GM12874 (cell line): ENCODE measurements at regions not wholly inside any gene's neighbourhood (a gene's known extent, or its start where the extent isn't known, plus 50 kb on each side); places are given as distances from the start of the nearest gene placed in this dataset.

ENCODE experiments used
- TF ChIP-seq, protein P1 (sequence below): IDR thresholded peaks from 2 replicates; pipeline ENCODE4 v1.5.1; 2011; ENCODE audit warnings: low read depth, mild to moderate bottlenecking, control low read depth, low read length, moderate library complexity; ENCODE audit not compliant: insufficient read depth

DNA sequence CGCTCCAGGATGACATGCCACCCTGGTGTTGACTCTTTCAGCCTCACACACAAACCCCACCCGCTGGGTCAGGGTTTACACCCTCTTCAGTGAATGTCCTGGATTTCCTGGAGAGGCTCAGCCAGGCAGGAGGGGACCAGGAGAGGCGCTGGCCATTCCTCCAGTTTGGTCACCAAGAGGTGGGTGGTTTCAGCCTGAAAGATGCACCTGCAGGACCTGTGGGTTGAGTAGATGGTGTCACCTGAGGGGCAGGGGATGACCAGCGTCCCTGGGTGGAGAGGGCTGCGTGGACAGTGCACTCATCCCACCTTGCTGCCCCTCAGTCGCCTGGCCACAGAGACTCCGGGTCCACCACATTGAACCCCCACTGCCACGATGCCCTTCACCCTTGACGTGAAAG lies 179.7 kb downstream of the ASMT start:
- TF ChIP-seq, protein P1, sequence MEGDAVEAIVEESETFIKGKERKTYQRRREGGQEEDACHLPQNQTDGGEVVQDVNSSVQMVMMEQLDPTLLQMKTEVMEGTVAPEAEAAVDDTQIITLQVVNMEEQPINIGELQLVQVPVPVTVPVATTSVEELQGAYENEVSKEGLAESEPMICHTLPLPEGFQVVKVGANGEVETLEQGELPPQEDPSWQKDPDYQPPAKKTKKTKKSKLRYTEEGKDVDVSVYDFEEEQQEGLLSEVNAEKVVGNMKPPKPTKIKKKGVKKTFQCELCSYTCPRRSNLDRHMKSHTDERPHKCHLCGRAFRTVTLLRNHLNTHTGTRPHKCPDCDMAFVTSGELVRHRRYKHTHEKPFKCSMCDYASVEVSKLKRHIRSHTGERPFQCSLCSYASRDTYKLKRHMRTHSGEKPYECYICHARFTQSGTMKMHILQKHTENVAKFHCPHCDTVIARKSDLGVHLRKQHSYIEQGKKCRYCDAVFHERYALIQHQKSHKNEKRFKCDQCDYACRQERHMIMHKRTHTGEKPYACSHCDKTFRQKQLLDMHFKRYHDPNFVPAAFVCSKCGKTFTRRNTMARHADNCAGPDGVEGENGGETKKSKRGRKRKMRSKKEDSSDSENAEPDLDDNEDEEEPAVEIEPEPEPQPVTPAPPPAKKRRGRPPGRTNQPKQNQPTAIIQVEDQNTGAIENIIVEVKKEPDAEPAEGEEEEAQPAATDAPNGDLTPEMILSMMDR = no peak

DNA sequence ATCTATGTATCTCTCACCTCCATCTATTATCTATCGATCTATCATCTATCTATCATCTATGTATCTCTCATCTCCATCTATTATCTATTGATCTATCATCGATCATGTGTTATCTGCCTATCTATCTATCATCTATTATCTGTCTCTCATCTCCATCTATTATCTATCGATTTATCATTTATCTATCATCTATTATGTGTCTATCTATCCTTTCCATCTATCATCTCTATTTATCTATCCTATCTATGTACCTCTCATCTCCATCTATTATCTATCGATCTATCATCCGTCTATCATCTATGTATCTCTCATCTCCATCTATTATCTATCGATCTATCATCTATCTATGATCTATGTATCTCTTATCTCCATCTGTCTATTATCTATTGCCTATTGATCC lies 188.1 kb downstream of the ASMT start:
- TF ChIP-seq, protein P1 = no peak

DNA sequence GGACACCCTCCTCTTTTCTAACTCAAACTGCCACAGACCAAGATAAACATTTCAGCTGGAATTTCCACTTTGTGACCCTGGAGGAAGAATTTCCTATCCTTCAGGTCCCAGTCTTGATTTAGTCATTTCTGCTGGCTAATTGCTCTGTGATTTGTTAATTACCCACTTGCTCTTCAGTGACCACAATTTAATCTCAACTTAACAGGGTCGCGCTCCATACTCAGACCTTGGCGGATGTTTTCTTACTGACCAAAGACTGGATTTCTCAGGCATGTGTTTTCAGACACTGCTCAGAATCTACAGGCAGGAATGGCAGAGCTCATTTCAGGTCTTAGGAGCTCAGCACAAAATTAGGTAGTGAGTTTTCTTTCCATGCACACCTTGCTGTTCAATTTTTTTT lies 188.9 kb downstream of the ASMT start:
- TF ChIP-seq, protein P1 = no peak

DNA sequence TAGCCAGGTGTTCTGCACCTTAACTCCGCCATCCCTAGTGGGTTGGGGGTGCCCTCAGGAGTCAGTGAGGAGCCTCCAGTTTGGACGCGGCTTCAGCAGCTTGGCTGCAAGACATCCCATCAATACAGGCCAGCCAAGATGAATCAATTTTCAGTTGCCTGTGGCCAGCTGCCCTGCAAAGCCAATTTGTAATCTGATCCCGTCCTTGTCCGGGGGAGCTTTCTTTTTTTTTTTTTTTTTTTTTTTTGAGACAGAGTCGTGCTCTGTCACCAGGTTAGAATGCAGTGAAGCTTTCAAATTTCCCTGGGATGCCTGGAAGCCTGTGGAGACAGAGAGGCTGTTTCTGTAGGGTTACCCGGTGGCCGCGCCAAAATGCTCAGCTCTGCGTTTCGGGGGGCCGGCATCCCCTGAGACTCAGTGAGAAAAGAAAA lies 192.5 kb downstream of the ASMT start:
- TF ChIP-seq, protein P1 = no peak

DNA sequence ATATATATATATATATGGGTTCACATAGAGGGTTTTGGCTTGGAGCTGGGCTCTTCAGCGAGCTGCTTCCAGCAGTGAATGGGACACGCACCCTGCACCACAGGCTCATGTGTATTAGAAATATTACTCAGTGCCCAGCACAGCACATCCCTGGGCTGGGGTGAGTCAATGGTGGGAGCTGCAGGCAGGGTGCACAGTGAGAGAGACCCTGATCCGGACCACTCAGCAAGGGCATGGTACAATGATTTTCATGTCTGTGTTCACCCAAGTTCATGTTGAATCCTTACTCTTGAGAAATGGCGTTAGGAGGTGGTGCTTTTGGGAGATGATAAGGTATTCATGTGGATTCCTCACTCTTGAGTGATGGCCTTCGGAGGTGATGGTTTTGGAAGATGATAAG lies 194.7 kb downstream of the ASMT start:
- TF ChIP-seq, protein P1 = no peak

DNA sequence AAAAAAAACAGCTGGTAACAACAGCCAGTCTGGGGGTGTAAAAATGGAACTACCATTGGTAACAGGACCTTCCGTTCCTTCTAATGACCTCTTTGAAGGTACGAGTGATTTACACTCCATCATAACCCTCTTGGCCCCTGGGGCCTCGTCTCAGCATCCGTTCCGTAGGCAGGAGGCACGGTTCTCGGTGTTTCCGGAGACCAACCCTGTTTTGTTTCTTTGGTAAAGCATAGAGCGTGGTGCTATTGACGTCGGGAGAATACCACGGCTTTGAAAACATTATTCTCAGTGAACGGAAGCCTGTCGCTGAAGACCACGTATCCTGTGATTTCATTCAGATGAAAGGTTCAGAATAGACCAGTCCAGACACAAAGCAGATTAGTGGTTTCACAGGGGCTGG lies 198.9 kb downstream of the ASMT start:
- TF ChIP-seq, protein P1 = no peak

DNA sequence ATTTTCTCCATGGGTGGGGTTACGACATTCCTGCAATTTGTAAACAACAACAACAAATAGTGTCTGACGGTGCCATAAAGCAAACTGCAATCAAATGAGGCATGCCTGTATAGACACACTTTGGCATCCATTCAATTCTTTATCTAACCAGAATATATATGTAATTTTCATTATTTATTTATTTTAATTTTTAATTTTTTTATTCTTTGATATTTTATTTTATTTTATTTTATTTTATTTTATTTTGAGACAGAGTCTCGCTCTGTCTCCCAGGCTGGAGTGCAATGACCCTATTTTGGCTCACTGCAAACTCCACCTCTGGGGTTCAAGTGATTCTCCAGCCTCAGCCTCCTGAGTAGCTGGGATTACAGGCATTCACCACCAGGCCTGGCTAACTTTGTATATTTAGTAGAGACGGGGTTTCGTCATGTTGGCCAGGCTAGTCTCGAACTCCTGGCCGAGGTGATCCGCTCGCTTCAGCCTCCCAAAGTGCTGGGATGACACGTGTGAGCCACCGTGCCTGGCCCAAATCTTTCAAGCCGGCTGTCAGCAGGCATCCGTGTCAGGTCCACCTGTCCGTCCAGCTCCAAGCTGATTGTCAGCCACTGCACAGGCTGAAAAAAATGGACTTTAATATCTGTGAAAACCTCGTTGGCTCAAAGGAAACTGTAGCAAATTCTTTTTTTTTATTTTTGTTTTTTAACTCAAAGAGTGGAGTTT lies 200.8 kb downstream of the ASMT start:
- TF ChIP-seq, protein P1 = no peak
